Stimulated activated CD4-positive, alpha-beta T cell treated with anti-CD3 and anti-CD28 coated beads, Interleukin-15, amount 100 ng/mL, for 1 hour (primary cell): ENCODE measurements at regions not wholly inside any gene's neighbourhood (a gene's known extent, or its start where the extent isn't known, plus 50 kb on each side); places are given as distances from the start of the nearest gene placed in this dataset.
"Not testable (repeated sequence)": the region's sequence is repeated elsewhere in the genome, so short reads cannot be mapped to it uniquely, and the experiment has no call there.

ENCODE experiments used
- DNase-seq, 2 donors: peaks; one replicate each; pipeline ENCODE4 v3.0.0-alpha.2; 2020; ENCODE audit warnings: low read depth in 1 of 2, low spot score in 1 of 2

GRCh38 chr2:16911746-16912145 is 246.1 kb upstream of the CYRIA start:
- DNase-seq = no peak

GRCh38 chr2:16908656-16909055 is 243.0 kb upstream of the CYRIA start:
- no peak for DNase-seq

- no peak for DNase-seq
Measured at GRCh38 chr2:16907645-16908282, 242.1 kb upstream of the CYRIA start.

- DNase-seq = not testable (repeated sequence)
Measured at GRCh38 chr2:16905325-16905724, 239.7 kb upstream of the CYRIA start.

GRCh38 chr2:16900405-16901025 is 234.9 kb upstream of the CYRIA start:
- no peak for DNase-seq

GRCh38 chr2:16899958-16900357 is 234.3 kb upstream of the CYRIA start:
- DNase-seq = no peak

GRCh38 chr2:16890081-16890480 is 224.4 kb upstream of the CYRIA start:
- no peak for DNase-seq

GRCh38 chr2:16885027-16885426 is 219.4 kb upstream of the CYRIA start:
- no peak for DNase-seq

DNA sequence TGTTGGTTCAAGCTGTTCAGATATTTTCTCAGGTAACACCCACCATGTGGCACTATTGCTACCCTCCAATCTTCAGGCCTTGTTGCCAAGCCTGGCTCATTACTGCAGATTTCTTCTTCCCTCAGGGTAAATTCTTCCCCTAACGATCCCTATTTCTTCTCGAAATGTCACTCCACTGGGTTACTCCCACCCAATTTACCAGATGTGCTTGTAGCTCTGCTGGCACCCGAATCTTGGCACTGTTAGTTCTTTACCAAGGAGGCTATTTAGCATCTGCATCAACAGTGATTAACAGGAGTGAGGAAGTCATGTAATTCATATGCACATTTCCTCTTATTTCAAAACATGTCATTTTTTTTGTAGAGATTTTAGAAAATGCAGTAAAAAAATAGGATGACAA is 217.1 kb upstream of the CYRIA start:
- DNase-seq = no peak

DNA sequence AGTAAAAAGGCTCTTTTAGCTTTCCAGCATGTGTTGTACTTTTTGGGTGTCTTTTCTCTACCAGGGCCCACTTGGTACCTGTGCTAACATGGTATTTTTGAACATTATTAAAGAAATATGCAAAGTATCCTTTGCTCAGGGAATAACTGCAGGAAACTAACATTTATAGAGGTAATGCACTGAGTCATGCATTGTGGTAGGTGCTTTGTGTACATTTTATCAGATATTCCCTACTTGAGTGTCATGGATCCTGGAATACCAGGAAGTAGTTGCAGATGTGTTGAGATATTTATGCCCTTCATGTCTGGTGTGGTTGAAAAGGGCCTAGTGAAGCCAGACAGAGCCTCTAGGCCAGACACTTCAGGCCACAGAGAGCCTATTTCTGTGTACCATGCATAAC is 215.5 kb upstream of the CYRIA start:
- DNase-seq = no peak

- no peak for DNase-seq
Measured at GRCh38 chr2:16871411-16871810, 205.8 kb upstream of the CYRIA start.

GRCh38 chr2:16870491-16871076 is 204.9 kb upstream of the CYRIA start:
- no peak for DNase-seq

DNA sequence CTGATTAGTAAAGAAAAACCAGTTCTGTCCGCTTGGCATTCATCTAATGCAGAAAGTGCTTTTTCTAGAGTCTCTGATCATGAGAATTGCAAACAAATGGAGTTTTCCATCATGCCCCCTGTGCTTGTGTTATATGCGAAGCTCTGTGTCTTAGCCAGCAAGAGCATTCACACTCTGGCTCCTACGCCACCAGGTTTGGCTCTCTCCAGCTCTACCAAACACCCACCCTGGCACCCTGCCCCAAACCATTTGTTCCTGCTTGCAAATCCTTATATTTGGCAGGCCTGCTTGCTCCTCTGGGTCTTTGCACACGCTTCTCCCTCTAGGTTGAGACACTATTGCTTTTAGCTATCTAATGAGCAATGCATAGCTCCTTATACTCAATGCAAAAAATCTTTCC is 204.1 kb upstream of the CYRIA start:
- DNase-seq = no peak

GRCh38 chr2:16862471-16862870 is 196.8 kb upstream of the CYRIA start:
- DNase-seq = no peak

- no peak for DNase-seq
Measured at GRCh38 chr2:16861530-16861929, 195.9 kb upstream of the CYRIA start.

DNA sequence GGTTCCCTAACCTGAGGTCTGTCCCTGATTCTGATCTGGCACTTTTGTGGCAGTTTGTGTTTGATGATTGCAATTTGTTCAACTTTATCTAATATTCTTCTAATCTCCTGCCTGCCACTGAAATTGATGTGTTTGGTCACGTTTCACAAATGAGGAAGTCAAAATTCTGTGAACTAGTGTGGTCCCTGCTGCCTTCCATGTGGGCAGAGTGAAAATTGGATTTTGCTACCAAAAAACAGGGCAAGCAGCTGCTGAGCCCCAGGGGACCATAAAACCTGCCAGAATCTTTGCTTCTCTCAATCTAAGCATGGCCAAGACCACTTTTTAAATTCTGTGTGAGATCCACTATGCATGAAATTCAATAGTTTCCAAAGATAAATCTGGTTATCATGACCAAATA is 195.5 kb upstream of the CYRIA start:
- DNase-seq = no peak

DNA sequence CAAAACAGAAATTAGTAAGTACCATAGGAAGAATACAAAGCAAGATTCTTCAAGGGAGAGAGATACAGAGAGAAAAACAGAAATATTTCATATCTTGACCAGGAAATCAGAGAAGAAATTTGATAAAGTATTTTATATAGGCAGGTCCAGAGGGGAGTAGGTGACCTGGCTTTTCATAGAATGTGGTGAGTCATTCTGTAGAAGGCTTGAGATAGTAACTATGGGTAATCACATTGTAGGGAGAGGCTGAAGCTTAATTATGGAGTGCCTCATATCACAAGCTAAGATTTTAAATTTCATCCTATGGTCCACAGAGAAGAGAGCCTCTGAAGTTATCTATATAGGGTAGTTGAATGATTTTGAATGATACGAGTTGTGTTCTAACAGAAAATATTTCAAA is 195.0 kb upstream of the CYRIA start:
- DNase-seq = no peak

DNA sequence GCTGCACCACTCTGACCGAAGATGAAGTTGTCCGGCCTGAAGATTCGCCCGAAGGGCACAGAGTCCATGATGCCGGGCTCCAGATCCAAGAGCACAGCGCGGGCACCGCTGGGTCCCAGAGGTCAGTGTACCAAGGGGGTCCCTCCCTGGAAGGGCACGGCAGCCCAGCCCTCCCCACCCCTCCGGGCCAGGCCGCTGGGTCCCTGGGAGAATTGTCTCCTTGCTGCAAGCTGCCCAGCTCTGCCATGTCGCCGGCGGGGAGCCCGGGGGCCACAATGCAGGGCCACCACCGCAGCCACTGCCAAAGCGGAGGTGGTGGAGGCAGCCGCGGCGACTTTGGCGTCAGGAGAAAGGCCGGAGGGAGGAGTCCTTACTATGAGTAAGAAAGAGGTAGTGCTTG is 189.5 kb upstream of the CYRIA start:
- no peak for DNase-seq

DNA sequence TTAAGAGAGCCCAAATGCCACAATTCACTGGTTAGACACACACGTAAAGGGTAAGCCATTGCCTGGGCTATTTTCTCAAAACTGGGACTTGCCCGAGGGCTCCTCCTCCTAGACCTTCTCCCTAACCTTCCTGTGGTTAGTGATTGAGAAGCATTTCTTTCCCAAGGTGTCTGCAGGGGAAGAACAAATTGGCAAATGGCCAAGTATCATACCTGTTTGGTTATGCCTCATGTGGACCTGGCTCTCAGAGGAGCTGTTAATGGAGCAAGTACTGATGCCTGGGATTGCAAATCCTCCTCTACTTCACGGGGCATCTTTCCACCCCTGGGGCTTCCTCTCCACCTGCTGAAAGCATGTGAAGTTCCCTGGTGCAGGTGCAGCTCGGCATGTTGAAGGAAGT is 187.5 kb upstream of the CYRIA start:
- DNase-seq = no peak

DNA sequence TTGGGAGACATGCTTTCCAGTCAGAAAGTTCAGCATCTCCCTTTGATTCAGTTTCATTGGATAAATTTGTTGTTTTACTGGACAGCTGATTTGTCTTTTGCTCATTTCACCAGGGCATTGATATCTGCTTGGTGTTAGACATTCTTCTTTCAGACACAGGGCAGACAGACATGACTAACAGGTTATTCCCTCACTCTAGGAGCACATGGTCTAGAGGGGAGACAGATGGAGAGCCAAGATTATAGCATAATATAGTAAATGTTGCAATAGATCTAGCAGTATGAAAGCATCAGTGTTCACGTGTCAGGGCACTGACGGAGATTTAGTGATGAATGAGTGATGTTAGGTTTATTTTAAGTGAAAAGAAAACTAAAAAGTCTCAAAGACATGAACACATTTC is 187.0 kb upstream of the CYRIA start:
- no peak for DNase-seq

DNA sequence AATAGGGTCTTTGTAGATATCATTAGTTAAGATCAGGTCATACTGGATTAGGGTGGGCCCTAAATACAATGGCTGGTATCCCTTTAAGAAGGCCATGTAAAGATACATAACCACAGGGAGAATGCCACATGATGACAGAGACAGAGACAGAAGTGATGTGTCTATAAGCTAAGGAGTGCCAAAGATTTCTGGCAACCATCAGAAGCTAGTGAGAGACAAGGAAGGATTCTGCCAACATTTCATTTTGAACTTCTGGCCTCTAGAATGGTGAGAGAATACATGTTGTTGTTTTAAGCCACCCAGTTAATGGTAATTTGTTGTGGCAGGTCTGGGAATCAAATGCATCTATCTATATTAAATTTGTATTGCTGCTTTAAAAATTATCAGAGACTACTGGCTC is 185.5 kb upstream of the CYRIA start:
- no peak for DNase-seq

- no peak for DNase-seq
Measured at GRCh38 chr2:16840496-16841172, 175.0 kb upstream of the CYRIA start.
